HCT116 (cell line): ENCODE measurements at regions not wholly inside any gene's neighbourhood (a gene's known extent, or its start where the extent isn't known, plus 50 kb on each side); places are given as distances from the start of the nearest gene placed in this dataset.

Source experiments
- POLR2A ChIP-seq: IDR thresholded peaks from 2 replicates; pipeline ENCODE4 v1.7.0; 2011; ENCODE audit warnings: borderline replicate concordance; ENCODE audit not compliant: insufficient read depth, insufficient read length; ENCODE audit errors: extremely low read depth
- RAD21 ChIP-seq: IDR thresholded peaks from 2 replicates; pipeline ENCODE4 v1.6.1; 2012; ENCODE audit warnings: low read depth, mild to moderate bottlenecking
- ZNF274 ChIP-seq: fragments of 200-500 bp; sonication (Bioruptor generic); IDR thresholded peaks from 2 replicates; pipeline ENCODE4 v1.6.1; 2014; ENCODE audit warnings: mild to moderate bottlenecking, low read depth, low read length, inconsistent platforms
- TF ChIP-seq, protein P1 (sequence below), 3 experiments: fragments of 200-600 bp in 1 of 3; sonication (generic) in 1 of 3; IDR thresholded peaks in 2 of 3; conservative IDR thresholded peaks in 1 of 3; 2 replicates each; pipeline ENCODE4 v1.5.1; 2012 to 2017; ENCODE audit warnings: low read depth in 2 of 3, low read length in 2 of 3, antibody characterized with exemption in 1 of 3, borderline replicate concordance in 1 of 3, control low read depth in 1 of 3, mild to moderate bottlenecking in 1 of 3, mixed read lengths in 1 of 3, mixed run types in 1 of 3, moderate library complexity in 1 of 3; ENCODE audit not compliant: insufficient read depth in 1 of 3
- TF ChIP-seq, protein P2 (sequence below): IDR thresholded peaks from 2 replicates; pipeline ENCODE4 v1.6.1; 2011; ENCODE audit warnings: mild to moderate bottlenecking, low read length, moderate library complexity; ENCODE audit not compliant: insufficient replicate concordance; ENCODE audit errors: extremely low read depth

- TF ChIP-seq, protein P1, sequence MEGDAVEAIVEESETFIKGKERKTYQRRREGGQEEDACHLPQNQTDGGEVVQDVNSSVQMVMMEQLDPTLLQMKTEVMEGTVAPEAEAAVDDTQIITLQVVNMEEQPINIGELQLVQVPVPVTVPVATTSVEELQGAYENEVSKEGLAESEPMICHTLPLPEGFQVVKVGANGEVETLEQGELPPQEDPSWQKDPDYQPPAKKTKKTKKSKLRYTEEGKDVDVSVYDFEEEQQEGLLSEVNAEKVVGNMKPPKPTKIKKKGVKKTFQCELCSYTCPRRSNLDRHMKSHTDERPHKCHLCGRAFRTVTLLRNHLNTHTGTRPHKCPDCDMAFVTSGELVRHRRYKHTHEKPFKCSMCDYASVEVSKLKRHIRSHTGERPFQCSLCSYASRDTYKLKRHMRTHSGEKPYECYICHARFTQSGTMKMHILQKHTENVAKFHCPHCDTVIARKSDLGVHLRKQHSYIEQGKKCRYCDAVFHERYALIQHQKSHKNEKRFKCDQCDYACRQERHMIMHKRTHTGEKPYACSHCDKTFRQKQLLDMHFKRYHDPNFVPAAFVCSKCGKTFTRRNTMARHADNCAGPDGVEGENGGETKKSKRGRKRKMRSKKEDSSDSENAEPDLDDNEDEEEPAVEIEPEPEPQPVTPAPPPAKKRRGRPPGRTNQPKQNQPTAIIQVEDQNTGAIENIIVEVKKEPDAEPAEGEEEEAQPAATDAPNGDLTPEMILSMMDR (IDR thresholded peaks at IDR 0.05 in 2 of 3, conservative IDR thresholded peaks at IDR 0.05 in 1 of 3; ENCODE audit: borderline replicate concordance in 1 of 3, insufficient read depth in 1 of 3, low read depth in 2 of 3, low read length in 2 of 3): no peak
- TF ChIP-seq POLR2A (no peak), ZNF274 (no peak), RAD21 (no peak)
- TF ChIP-seq, protein P2, sequence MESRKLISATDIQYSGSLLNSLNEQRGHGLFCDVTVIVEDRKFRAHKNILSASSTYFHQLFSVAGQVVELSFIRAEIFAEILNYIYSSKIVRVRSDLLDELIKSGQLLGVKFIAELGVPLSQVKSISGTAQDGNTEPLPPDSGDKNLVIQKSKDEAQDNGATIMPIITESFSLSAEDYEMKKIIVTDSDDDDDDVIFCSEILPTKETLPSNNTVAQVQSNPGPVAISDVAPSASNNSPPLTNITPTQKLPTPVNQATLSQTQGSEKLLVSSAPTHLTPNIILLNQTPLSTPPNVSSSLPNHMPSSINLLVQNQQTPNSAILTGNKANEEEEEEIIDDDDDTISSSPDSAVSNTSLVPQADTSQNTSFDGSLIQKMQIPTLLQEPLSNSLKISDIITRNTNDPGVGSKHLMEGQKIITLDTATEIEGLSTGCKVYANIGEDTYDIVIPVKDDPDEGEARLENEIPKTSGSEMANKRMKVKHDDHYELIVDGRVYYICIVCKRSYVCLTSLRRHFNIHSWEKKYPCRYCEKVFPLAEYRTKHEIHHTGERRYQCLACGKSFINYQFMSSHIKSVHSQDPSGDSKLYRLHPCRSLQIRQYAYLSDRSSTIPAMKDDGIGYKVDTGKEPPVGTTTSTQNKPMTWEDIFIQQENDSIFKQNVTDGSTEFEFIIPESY: no peak
These were observed 51.1 kb downstream of the HYCC1 start for GRCh38 chr7:22962775-22963350.
